ENCODE measurements at regions not wholly inside any gene's neighbourhood (a gene's known extent, or its start where the extent isn't known, plus 50 kb on each side); places are given as distances from the start of the nearest gene placed in this dataset.

DNA sequence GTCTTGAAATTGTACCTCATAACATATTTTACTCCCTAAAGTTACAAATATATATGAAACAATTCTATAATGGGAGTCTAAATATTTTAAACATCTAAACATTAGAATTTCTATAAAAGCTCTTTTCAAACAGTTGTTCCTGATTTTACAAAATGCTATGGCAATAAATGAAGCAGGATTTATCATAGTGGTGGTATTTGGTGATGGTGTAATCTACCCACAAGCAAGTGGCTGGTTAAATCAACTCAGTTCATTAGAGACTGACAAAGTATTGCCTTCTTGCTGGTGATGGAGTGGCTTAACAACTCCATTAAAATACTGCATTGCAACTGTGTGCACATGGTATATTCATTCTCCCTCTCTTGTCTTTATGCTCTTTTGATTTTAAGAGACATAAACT, 138.9 kb downstream of the PMAIP1 start:
- Histone ChIP-seq H3K4me3 (no peak overlapping the region), H3K9ac (ENCODE audit: control insufficient read depth, insufficient read depth, low read length) (no peak overlapping the region), H3K36me3 (ENCODE audit: control insufficient read depth in 2 of 2, insufficient read depth in 2 of 2, low read length in 1 of 2) (no peaks in the 10 kb centered on the region), H2AFZ (ENCODE audit: control insufficient read depth, low read depth, low read length) (no peak overlapping the region), H3K9me3 (replicated peaks; ENCODE audit: control insufficient read depth, insufficient read depth, low read length) (no peaks in the 10 kb centered on the region; the same call in 2 of the 3 replicates), H3K27me3 (replicated peaks in 1 of 2; ENCODE audit: control insufficient read depth in 2 of 2, insufficient read depth in 2 of 2, low read length in 1 of 2) (no peaks in the 10 kb centered on the region), H3K27ac (ENCODE audit: control insufficient read depth, insufficient read depth) (no peak overlapping the region), H4K20me1 (ENCODE audit: control insufficient read depth, insufficient read depth) (no peaks in the 10 kb centered on the region), H3K4me1 (ENCODE audit: control insufficient read depth, insufficient read depth, low read length) (no peaks in the 10 kb centered on the region), H3K4me2 (ENCODE audit: control insufficient read depth, insufficient read depth) (no peak overlapping the region), H3K79me2 (ENCODE audit: control insufficient read depth, insufficient read depth, low read length) (no peaks in the 10 kb centered on the region)
- intact Hi-C loops (cut with micrococcal nuclease; ENCODE audit: unreplicated experiment) (no loop called here), in situ Hi-C loops (cut with MboI) (no loop called here)
- FAIRE-seq (no peak), DNase-seq (ENCODE audit: low read depth, low spot score) (no peak), ATAC-seq (no peak)
- ChIA-PET POLR2A (no interaction called here), SMC1A (ENCODE audit: uncharacterized antibody, unreplicated experiment) (no interaction called here), CTCF (no interaction called here), RAD21 (ENCODE audit: unreplicated experiment) (no interaction called here)
- TF ChIP-seq POLR2AphosphoS2 (IDR thresholded peaks at IDR 0.05; ENCODE audit: low read depth, low read length): no peak
- TF ChIP-seq, protein P1, sequence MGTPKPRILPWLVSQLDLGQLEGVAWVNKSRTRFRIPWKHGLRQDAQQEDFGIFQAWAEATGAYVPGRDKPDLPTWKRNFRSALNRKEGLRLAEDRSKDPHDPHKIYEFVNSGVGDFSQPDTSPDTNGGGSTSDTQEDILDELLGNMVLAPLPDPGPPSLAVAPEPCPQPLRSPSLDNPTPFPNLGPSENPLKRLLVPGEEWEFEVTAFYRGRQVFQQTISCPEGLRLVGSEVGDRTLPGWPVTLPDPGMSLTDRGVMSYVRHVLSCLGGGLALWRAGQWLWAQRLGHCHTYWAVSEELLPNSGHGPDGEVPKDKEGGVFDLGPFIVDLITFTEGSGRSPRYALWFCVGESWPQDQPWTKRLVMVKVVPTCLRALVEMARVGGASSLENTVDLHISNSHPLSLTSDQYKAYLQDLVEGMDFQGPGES (IDR thresholded peaks at IDR 0.05): no peak
- TF ChIP-seq ZNF384 (IDR thresholded peaks at IDR 0.05; ENCODE audit: borderline replicate concordance, low read depth, low read length): no peak
- TF ChIP-seq POLR2A (IDR thresholded peaks at IDR 0.05; ENCODE audit: low read depth, low read length): no peak
- TF ChIP-seq PRDM15 (CRISPR knock-in tag; IDR thresholded peaks at IDR 0.05): no peak
- no peak for TF ChIP-seq RELB (IDR thresholded peaks at IDR 0.05; ENCODE audit: low read depth)
- no peak for TF ChIP-seq JUND (IDR thresholded peaks at IDR 0.05; ENCODE audit: low read depth, low read length)
- TF ChIP-seq HDGF (IDR thresholded peaks at IDR 0.05): no peak
- TF ChIP-seq SP1 (IDR thresholded peaks at IDR 0.05; ENCODE audit: low read depth, low read length): no peak
- TF ChIP-seq IRF4 (IDR thresholded peaks at IDR 0.05; ENCODE audit: low read depth, low read length): no peak
- TF ChIP-seq IRF5 (IDR thresholded peaks at IDR 0.05; ENCODE audit: borderline replicate concordance): no peak
- TF ChIP-seq HCFC1 (IDR thresholded peaks at IDR 0.05; ENCODE audit: low read length): no peak
- no peak for TF ChIP-seq SMAD5 (IDR thresholded peaks at IDR 0.05; ENCODE audit: low read depth)
- TF ChIP-seq FOS (IDR thresholded peaks at IDR 0.05; ENCODE audit: borderline replicate concordance, extremely low read depth, insufficient read length): no peak
- TF ChIP-seq ZBED1 (IDR thresholded peaks at IDR 0.05; ENCODE audit: borderline replicate concordance): no peak
- no peak for TF ChIP-seq NR2C1 (IDR thresholded peaks at IDR 0.05)
- no TSS peak for BruUV-seq (replicated peaks)

All from GM12878 (cell line).